ENCODE measurements at regions not wholly inside any gene's neighbourhood (a gene's known extent, or its start where the extent isn't known, plus 50 kb on each side); places are given as distances from the start of the nearest gene placed in this dataset.

- Histone ChIP-seq H3K36me3 (replicated peaks; ENCODE audit: low read depth, low read length) (no peaks in the 10 kb centered on the region), H3K9ac (ENCODE audit: low read length) (no peak overlapping the region), H3K4me1 (ENCODE audit: low read length) (peaks cover 6% of the 10 kb centered on the region), H3K4me2 (ENCODE audit: low read length) (no peak overlapping the region), H4K20me1 (ENCODE audit: insufficient read depth, low read length) (no peaks in the 10 kb centered on the region), H3K4me3 (ENCODE audit: low read length) (no peak overlapping the region), H3K79me2 (ENCODE audit: low read length) (no peaks in the 10 kb centered on the region), H3K27me3 (ENCODE audit: low read depth, low read length) (no peaks in the 10 kb centered on the region), H3K27ac (ENCODE audit: low read length) (no peak overlapping the region), H3K9me3 (ENCODE audit: insufficient read depth, low read length) (no peaks in the 10 kb centered on the region), H2AFZ (ENCODE audit: low read depth, low read length) (no peak overlapping the region)
- no peak for TF ChIP-seq EZH2phosphoT487 (IDR thresholded peaks at IDR 0.05; ENCODE audit: low read depth)
- no peak for TF ChIP-seq CTCF (IDR thresholded peaks at IDR 0.05; ENCODE audit: low read depth, low read length)
Observed at GRCh38 chr18:46322411-46322891, 218.3 kb downstream of the HAUS1 start.

- Histone ChIP-seq H3K27me3 (ENCODE audit: low read depth, low read length) (no peaks in the 10 kb centered on the region), H3K4me1 (ENCODE audit: low read length) (peaks cover 6% of the 10 kb centered on the region), H3K79me2 (ENCODE audit: low read length) (no peaks in the 10 kb centered on the region), H3K4me3 (ENCODE audit: low read length) (no peak overlapping the region), H4K20me1 (ENCODE audit: insufficient read depth, low read length) (no peaks in the 10 kb centered on the region), H2AFZ (ENCODE audit: low read depth, low read length) (no peak overlapping the region), H3K9me3 (ENCODE audit: insufficient read depth, low read length) (no peaks in the 10 kb centered on the region), H3K9ac (ENCODE audit: low read length) (no peak overlapping the region), H3K4me2 (ENCODE audit: low read length) (no peak overlapping the region), H3K27ac (ENCODE audit: low read length) (no peak overlapping the region), H3K36me3 (replicated peaks; ENCODE audit: low read depth, low read length) (no peaks in the 10 kb centered on the region)
- TF ChIP-seq EZH2phosphoT487 (IDR thresholded peaks at IDR 0.05; ENCODE audit: low read depth) (no peak), CTCF (IDR thresholded peaks at IDR 0.05; ENCODE audit: low read depth, low read length) (no peak)
Observed at GRCh38 chr18:46322941-46323340, 218.8 kb downstream of the HAUS1 start.

GRCh38 chr18:46324087-46324955 lies 220.1 kb downstream of the HAUS1 start:
- H3K27ac ChIP-seq (ENCODE audit: low read length) = no peak overlapping the region
- peaks cover 6% of the 10 kb centered on the region for H3K4me1 ChIP-seq (ENCODE audit: low read length)
- H3K9ac ChIP-seq (ENCODE audit: low read length) = no peak overlapping the region
- H4K20me1 ChIP-seq (ENCODE audit: insufficient read depth, low read length) = no peaks in the 10 kb centered on the region
- H3K79me2 ChIP-seq (ENCODE audit: low read length) = no peaks in the 10 kb centered on the region
- H3K36me3 ChIP-seq (replicated peaks; ENCODE audit: low read depth, low read length) = no peaks in the 10 kb centered on the region
- H2AFZ ChIP-seq (ENCODE audit: low read depth, low read length) = peak overlapping the region; percentile 33
- H3K27me3 ChIP-seq (ENCODE audit: low read depth, low read length) = no peaks in the 10 kb centered on the region
- no peak for TF ChIP-seq CTCF (IDR thresholded peaks at IDR 0.05; ENCODE audit: low read depth, low read length)
- no peak for TF ChIP-seq EZH2phosphoT487 (IDR thresholded peaks at IDR 0.05; ENCODE audit: low read depth)
- no peaks in the 10 kb centered on the region for H3K9me3 ChIP-seq (ENCODE audit: insufficient read depth, low read length)
- H3K4me2 ChIP-seq (ENCODE audit: low read length) = peak overlapping the region; percentile 8
- no peak overlapping the region for H3K4me3 ChIP-seq (ENCODE audit: low read length)

GRCh38 chr18:46325895-46326294 lies 221.7 kb downstream of the HAUS1 start:
- no peaks in the 10 kb centered on the region for H3K79me2 ChIP-seq (ENCODE audit: low read length)
- H3K4me3 ChIP-seq (ENCODE audit: low read length) = no peak overlapping the region
- no peak overlapping the region for H3K9ac ChIP-seq (ENCODE audit: low read length)
- no peak overlapping the region for H3K4me2 ChIP-seq (ENCODE audit: low read length)
- no peaks in the 10 kb centered on the region for H4K20me1 ChIP-seq (ENCODE audit: insufficient read depth, low read length)
- no peak overlapping the region for H3K27ac ChIP-seq (ENCODE audit: low read length)
- H3K27me3 ChIP-seq (ENCODE audit: low read depth, low read length) = no peaks in the 10 kb centered on the region
- no peaks in the 10 kb centered on the region for H3K36me3 ChIP-seq (replicated peaks; ENCODE audit: low read depth, low read length)
- TF ChIP-seq EZH2phosphoT487 (IDR thresholded peaks at IDR 0.05; ENCODE audit: low read depth) (no peak), CTCF (IDR thresholded peaks at IDR 0.05; ENCODE audit: low read depth, low read length) (no peak)
- H2AFZ ChIP-seq (ENCODE audit: low read depth, low read length) = no peak overlapping the region
- peaks cover 6% of the 10 kb centered on the region for H3K4me1 ChIP-seq (ENCODE audit: low read length)
- H3K9me3 ChIP-seq (ENCODE audit: insufficient read depth, low read length) = no peaks in the 10 kb centered on the region

Data from OCI-LY3 (cell line).